Fibroblast of skin of left biceps (primary cell): ENCODE measurements at regions not wholly inside any gene's neighbourhood (a gene's known extent, or its start where the extent isn't known, plus 50 kb on each side); places are given as distances from the start of the nearest gene placed in this dataset.
"Not testable (repeated sequence)": the region's sequence is repeated elsewhere in the genome, so short reads cannot be mapped to it uniquely, and the experiment has no call there.

Experiments used
- DNase-seq, 2 experiments: peaks; one replicate each; pipeline ENCODE4 v3.0.0-alpha.2; 2013; ENCODE audit warnings: low read depth in 2 of 2

- DNase-seq: not testable (repeated sequence)
Observed at GRCh38 chr5:7289634-7290033, 106.3 kb upstream of the ADCY2 start.

- DNase-seq: not testable (repeated sequence)
Observed at GRCh38 chr5:7297821-7298220, 98.1 kb upstream of the ADCY2 start.

- not testable (repeated sequence) for DNase-seq
Observed at GRCh38 chr5:7299731-7300130, 96.2 kb upstream of the ADCY2 start.

- not testable (repeated sequence) for DNase-seq
Observed at GRCh38 chr5:7305000-7305674, 90.8 kb upstream of the ADCY2 start.

- DNase-seq: not testable (repeated sequence)
Observed at GRCh38 chr5:7306556-7306955, 89.4 kb upstream of the ADCY2 start.

GRCh38 chr5:7307709-7308108 lies 88.2 kb upstream of the ADCY2 start:
- DNase-seq: not testable (repeated sequence)

- DNase-seq: not testable (repeated sequence)
Observed at GRCh38 chr5:7309715-7310114, 86.2 kb upstream of the ADCY2 start.

GRCh38 chr5:7310656-7311055 lies 85.3 kb upstream of the ADCY2 start:
- DNase-seq: not testable (repeated sequence)

GRCh38 chr5:7315118-7315517 lies 80.8 kb upstream of the ADCY2 start:
- DNase-seq: no peak

- peak in 1 of 2 experiments; percentile 35 for DNase-seq
Observed at GRCh38 chr5:7317751-7318150, 78.2 kb upstream of the ADCY2 start.

- peak; percentile 50 to 60 for DNase-seq
Observed at GRCh38 chr5:7320701-7321301, 75.1 kb upstream of the ADCY2 start.

- DNase-seq: peak; percentile 96 to 97
Observed at GRCh38 chr5:7321724-7322123, 74.2 kb upstream of the ADCY2 start.

GRCh38 chr5:7324919-7325318 lies 71.0 kb upstream of the ADCY2 start:
- no peak for DNase-seq

GRCh38 chr5:7325975-7326913 lies 69.7 kb upstream of the ADCY2 start:
- DNase-seq: no peak

- no peak for DNase-seq
Observed at GRCh38 chr5:7329141-7329540, 66.8 kb upstream of the ADCY2 start.

GRCh38 chr5:7329712-7330111 lies 66.2 kb upstream of the ADCY2 start:
- no peak for DNase-seq

- no peak for DNase-seq
Observed at GRCh38 chr5:7330256-7330655, 65.7 kb upstream of the ADCY2 start.

GRCh38 chr5:7331131-7331530 lies 64.8 kb upstream of the ADCY2 start:
- no peak for DNase-seq
